ENCODE measurements at regions not wholly inside any gene's neighbourhood (a gene's known extent, or its start where the extent isn't known, plus 50 kb on each side); places are given as distances from the start of the nearest gene placed in this dataset.
"Not testable (repeated sequence)": the region's sequence is repeated elsewhere in the genome, so short reads cannot be mapped to it uniquely, and the experiment has no call there.

DNA sequence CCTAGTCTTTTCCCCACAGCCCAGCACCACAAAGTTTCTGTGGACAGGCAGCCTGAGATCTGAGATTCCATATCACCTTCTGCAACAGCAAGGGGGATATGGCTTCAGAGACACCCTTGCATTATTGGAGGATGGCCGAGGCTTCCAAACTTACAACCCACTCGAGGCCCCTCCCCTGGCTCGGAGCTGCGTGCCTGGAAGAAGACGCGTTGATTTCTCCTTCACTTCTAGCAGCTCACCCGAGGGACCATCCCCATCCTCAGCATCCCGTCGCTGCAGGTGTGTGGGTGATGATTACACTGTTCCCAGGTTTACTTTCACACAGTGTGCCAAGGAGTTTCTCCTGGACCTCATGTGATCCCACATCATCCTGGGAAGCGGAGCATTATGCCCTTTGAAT is 277.9 kb downstream of the MATN1 start:
- DNase-seq (ENCODE audit: insufficient read length, low spot score) (no peak), FAIRE-seq (no peak)

DNA sequence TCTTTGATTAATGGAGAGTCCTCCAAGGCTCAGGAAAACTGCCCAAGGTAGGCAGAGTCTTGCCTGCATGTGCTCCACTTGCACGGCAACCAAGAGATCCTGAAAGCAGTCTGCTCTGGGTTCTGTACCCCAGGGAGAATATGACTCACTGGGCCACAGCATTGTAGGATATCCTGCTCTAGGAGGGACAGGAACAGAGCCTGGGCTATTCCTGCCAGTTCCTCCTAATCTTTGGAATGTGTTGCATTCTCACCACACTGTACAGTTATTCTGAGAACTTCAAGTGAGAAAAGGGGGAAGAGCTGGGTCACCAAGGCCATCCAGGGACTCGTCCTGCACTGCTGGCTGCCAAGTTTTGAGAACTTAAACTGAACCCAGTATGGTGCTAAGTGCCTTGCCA is 278.5 kb downstream of the MATN1 start:
- FAIRE-seq = no peak
- TF ChIP-seq POU2F2 (IDR thresholded peaks at IDR 0.05; ENCODE audit: low read depth, low read length) (no peak), TAF1 (IDR thresholded peaks at IDR 0.05; ENCODE audit: low read depth, low read length) (no peak), PAX5 (IDR thresholded peaks at IDR 0.05; ENCODE audit: insufficient read depth, low read length, severe bottlenecking) (no peak), POLR2A (IDR thresholded peaks at IDR 0.05; ENCODE audit: low read depth, low read length) (no peak), SPI1 (IDR thresholded peaks at IDR 0.05; ENCODE audit: low read depth, low read length) (no peak), POLR2AphosphoS5 (IDR thresholded peaks at IDR 0.05; ENCODE audit: low read depth, low read length) (no peak)
- no peak for DNase-seq (ENCODE audit: insufficient read length, low spot score)

More for the DNA sequence above, 277.9 kb downstream of the MATN1 start:
- no peak for TF ChIP-seq POLR2A (IDR thresholded peaks at IDR 0.05; ENCODE audit: low read depth, low read length)
- no peak for TF ChIP-seq SPI1 (IDR thresholded peaks at IDR 0.05; ENCODE audit: low read depth, low read length)
- no peak for TF ChIP-seq TAF1 (IDR thresholded peaks at IDR 0.05; ENCODE audit: low read depth, low read length)
- TF ChIP-seq POLR2AphosphoS5 (IDR thresholded peaks at IDR 0.05; ENCODE audit: low read depth, low read length) = no peak
- TF ChIP-seq PAX5 (IDR thresholded peaks at IDR 0.05; ENCODE audit: insufficient read depth, low read length, severe bottlenecking) = no peak
- TF ChIP-seq POU2F2 (IDR thresholded peaks at IDR 0.05; ENCODE audit: low read depth, low read length) = no peak

DNA sequence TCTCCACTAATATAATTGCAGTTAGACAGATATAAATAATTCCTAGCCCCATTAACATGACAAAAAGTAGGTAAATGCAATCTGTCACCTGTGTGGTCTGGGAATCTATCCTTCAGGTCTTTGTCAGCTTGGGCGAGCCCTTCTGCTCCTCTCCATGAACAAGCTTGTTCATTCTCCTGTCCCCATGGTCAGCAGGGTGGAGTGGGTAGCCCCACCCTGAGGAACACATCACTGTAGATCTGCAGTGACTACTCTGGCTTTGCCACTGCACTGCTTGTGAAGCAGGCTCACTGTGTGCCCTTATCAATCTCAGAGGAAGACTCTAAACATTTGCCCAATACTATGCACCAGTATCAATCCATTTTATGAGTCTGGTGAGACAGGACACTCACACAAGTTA is 279.0 kb downstream of the MATN1 start:
- no peak for DNase-seq (ENCODE audit: insufficient read length, low spot score)
- FAIRE-seq = no peak
- TF ChIP-seq POLR2AphosphoS5 (IDR thresholded peaks at IDR 0.05; ENCODE audit: low read depth, low read length) (no peak), SPI1 (IDR thresholded peaks at IDR 0.05; ENCODE audit: low read depth, low read length) (no peak)

DNA sequence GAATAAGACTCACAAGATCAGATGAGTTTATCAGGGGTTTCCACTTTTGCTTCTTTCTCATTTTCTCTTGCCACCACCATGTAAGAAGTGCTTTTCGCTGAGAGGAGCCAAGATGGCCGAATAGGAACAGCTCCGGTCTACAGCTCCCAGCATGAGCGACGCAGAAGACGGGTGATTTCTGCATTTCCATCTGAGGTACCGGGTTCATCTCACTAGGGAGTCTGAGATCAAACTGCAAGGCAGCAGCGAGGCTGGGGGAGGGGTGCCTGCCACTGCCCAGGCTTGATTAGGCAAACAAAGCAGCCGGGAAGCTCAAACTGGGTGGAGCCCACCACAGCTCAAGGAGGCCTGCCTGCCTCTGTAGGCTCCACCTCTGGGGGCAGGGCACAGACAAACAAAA is 285.1 kb downstream of the MATN1 start:
- DNase-seq (ENCODE audit: insufficient read length, low spot score); FAIRE-seq: not testable (repeated sequence)

DNA sequence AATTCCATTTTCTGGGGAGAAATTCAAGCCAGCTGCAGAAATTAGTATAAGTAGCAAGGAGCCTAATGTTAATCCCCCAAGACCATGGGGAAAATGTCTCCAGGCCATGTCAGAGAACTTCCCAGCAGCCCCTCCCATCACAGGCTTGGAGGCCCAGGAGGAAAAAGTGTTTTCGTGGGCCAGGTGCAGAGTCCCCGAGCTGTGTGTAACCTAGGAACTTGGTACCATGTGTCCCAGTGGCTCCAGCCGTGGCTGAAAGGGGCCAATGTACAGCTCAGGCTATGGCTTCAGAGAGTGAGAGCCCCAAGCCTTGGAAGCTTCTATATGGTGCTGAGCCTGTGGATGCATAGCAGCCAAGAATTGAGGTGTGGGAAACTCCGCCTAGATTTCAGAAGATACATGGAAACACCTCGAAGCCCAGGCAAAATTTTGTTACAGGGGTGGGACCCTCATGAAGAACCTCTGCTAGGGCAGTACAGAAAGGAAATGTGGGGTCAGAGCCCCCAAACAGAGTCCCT is 286.3 kb downstream of the MATN1 start:
- DNase-seq (ENCODE audit: insufficient read length, low spot score) = no peak
- TF ChIP-seq TAF1 (IDR thresholded peaks at IDR 0.05; ENCODE audit: low read depth, low read length) = no peak
- TF ChIP-seq POU2F2 (IDR thresholded peaks at IDR 0.05; ENCODE audit: low read depth, low read length) = no peak
- no peak for TF ChIP-seq POLR2AphosphoS5 (IDR thresholded peaks at IDR 0.05; ENCODE audit: low read depth, low read length)
- no peak for TF ChIP-seq POLR2A (IDR thresholded peaks at IDR 0.05; ENCODE audit: low read depth, low read length)
- no peak for TF ChIP-seq SPI1 (IDR thresholded peaks at IDR 0.05; ENCODE audit: low read depth, low read length)
- no peak for TF ChIP-seq PAX5 (IDR thresholded peaks at IDR 0.05; ENCODE audit: insufficient read depth, low read length, severe bottlenecking)
- FAIRE-seq = no peak

DNA sequence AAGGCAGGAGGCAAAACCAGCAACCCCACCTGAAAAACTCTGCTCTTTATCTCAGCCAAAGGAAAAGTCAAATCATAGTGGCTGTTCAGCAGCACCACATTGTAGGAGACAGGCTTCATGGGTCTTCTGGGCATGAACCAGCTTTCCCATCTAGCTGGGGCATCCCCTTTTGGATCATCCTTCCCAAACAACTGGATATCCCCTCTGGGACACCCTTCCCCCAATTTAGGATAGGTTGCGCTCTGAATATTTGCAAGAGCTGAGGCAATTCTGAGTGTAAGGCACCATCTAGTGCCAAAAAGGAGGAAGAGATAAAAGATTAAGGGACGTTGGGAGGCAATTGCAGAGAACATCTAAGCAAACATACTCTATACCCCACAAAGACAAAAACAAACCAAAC is 295.8 kb downstream of the MATN1 start:
- no peak for DNase-seq (ENCODE audit: insufficient read length, low spot score)
- TF ChIP-seq PAX5 (IDR thresholded peaks at IDR 0.05; ENCODE audit: insufficient read depth, low read length, severe bottlenecking) (no peak), POLR2AphosphoS5 (IDR thresholded peaks at IDR 0.05; ENCODE audit: low read depth, low read length) (no peak), TAF1 (IDR thresholded peaks at IDR 0.05; ENCODE audit: low read depth, low read length) (no peak), POU2F2 (IDR thresholded peaks at IDR 0.05; ENCODE audit: low read depth, low read length) (no peak), POLR2A (IDR thresholded peaks at IDR 0.05; ENCODE audit: low read depth, low read length) (no peak), SPI1 (IDR thresholded peaks at IDR 0.05; ENCODE audit: low read depth, low read length) (no peak)
- FAIRE-seq = no peak

DNA sequence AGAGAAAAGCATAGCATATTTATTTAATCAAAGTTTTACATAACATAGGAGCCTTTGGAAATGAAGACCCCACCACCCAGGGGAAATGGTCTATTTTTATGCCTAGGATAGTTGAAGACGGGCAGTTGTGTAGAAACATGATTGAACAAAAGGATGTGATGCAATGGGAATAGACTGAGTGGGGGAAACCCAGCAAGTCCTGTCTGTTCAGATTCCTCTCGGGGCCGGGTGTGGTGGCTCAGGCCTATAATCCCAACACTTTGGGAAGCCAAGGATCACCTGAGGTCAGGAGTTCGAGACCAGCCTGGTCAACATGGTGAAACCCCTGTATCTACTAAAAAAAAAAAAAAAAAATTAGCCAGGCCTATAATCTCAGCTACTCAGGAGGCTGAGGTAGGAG is 298.3 kb downstream of the MATN1 start:
- TF ChIP-seq TAF1 (IDR thresholded peaks at IDR 0.05; ENCODE audit: low read depth, low read length) (no peak), SPI1 (IDR thresholded peaks at IDR 0.05; ENCODE audit: low read depth, low read length) (no peak), POLR2AphosphoS5 (IDR thresholded peaks at IDR 0.05; ENCODE audit: low read depth, low read length) (no peak)
- DNase-seq (ENCODE audit: insufficient read length, low spot score) = no peak
- no peak for FAIRE-seq

DNA sequence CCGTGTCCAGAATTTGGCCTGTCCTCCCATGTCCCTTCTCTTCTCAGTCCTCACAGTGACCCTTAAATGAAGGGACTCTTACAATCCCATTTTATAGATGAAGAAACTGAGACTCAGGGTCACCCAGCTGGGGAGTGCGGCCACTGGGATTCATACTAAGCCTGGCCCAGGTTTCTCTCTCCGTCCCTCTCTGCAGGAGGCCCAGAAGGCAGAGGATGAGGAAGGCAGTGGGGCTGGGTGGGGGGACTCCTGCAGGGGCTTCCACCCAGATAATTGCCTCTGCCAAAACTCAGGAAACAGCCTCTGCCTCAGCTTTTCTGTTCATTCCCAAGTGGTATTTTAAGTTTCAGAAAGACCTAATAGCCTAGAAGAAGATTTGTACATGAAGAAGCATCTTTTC is 299.8 kb downstream of the MATN1 start:
- no peak for TF ChIP-seq TAF1 (IDR thresholded peaks at IDR 0.05; ENCODE audit: low read depth, low read length)
- DNase-seq (ENCODE audit: insufficient read length, low spot score) (no peak), FAIRE-seq (no peak)

DNA sequence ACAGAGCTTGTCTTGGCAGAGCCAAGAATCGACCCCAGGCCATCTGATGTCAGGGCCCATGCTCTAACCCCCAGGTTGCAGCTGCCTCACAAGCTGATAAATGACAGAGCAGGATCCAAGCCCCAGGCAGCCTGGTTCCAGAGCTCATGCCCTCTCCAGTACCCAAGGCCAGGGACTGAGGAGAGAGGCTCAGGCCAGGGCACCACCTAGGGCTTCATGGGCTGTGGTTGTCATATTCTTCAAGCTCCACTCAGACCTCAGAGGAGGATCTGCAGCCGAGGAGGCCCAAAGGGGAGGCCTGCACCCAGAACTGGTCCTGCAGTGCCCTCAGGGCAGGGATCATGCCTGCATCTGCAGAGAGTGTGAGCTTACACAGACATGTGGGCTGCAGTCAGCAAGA is 301.1 kb downstream of the MATN1 start:
- no peak for DNase-seq (ENCODE audit: insufficient read length, low spot score)
- no peak for FAIRE-seq
- TF ChIP-seq SPI1 (IDR thresholded peaks at IDR 0.05; ENCODE audit: low read depth, low read length) = no peak

DNA sequence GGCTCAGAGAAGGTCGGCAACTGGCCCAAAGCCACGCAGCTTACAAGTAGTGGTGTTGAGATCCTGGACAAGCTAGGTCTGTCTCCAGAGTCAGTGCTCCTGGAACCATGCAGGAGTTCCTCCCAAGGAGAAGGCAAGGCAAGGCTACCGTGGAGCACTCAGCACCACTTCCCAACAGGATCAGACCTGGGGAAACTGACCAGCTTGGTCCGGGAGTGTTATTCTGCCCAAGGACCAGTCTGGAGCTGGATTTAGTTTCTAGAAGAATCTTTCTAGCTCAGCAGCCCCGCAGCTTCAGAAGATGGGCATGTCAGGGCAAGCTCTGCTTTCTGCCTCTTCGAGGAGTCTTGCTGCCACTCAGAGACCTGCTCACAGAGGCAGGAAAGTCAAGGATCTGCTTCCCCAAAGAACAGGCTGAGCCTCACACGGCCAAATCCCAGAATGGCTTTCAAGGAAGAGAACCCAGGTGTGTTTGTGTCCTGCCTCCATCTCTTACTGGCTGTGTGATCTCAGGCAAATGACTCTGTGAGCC is 302.8 kb downstream of the MATN1 start:
- DNase-seq (ENCODE audit: insufficient read length, low spot score) = no peak
- TF ChIP-seq SPI1 (IDR thresholded peaks at IDR 0.05; ENCODE audit: low read depth, low read length) (no peak), PAX5 (IDR thresholded peaks at IDR 0.05; ENCODE audit: insufficient read depth, low read length, severe bottlenecking) (no peak), POLR2A (IDR thresholded peaks at IDR 0.05; ENCODE audit: low read depth, low read length) (no peak), POLR2AphosphoS5 (IDR thresholded peaks at IDR 0.05; ENCODE audit: low read depth, low read length) (no peak)
- no peak for FAIRE-seq

DNA sequence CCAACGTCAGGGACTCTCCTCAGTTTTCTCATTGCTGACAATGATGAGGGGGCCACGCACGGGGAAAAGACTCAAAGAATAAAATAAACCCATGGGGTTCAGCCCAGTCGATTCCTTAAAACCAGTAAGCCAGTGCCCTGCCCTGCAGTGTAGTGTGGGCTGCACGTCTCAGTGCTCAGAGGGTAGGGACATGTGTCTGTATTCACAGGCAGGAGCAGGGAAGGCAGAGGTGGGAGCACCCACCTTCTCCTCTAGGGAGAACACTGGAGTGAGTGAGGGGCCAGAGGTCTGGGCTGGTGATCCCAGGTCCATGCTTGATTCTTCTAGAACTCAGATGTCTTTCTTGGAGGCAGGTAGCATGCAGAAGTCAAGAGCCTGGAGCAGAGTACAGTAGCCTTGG is 303.6 kb downstream of the MATN1 start:
- FAIRE-seq (no peak), DNase-seq (ENCODE audit: insufficient read length, low spot score) (no peak)
- no peak for TF ChIP-seq TAF1 (IDR thresholded peaks at IDR 0.05; ENCODE audit: low read depth, low read length)
- no peak for TF ChIP-seq PAX5 (IDR thresholded peaks at IDR 0.05; ENCODE audit: insufficient read depth, low read length, severe bottlenecking)
